ENCODE measurements at regions not wholly inside any gene's neighbourhood (a gene's known extent, or its start where the extent isn't known, plus 50 kb on each side); places are given as distances from the start of the nearest gene placed in this dataset.

GRCh38 chr5:152256580-152256979 is 148.5 kb downstream of the NMUR2 start:
- no peaks in the 10 kb centered on the region for H3K9me3 Mint-ChIP-seq
- DNase-seq (ENCODE audit: low spot score in 2 of 2) (no peak), ATAC-seq (ENCODE audit: low read depth) (no peak)
- H3K4me3 Mint-ChIP-seq = no peak overlapping the region
- H3K36me3 Mint-ChIP-seq = no peaks in the 10 kb centered on the region
- no peaks in the 10 kb centered on the region for H3K4me1 Mint-ChIP-seq
- peaks cover 12% of the 10 kb centered on the region for H3K27me3 Mint-ChIP-seq
- H3K27ac Mint-ChIP-seq = no peak overlapping the region

- no peaks in the 10 kb centered on the region for H3K9me3 Mint-ChIP-seq
These were observed 149.7 kb downstream of the NMUR2 start for GRCh38 chr5:152255411-152255810.

GRCh38 chr5:152247850-152248385 is 157.2 kb downstream of the NMUR2 start:
- H3K9me3 Mint-ChIP-seq = no peaks in the 10 kb centered on the region
- peaks cover 2% of the 10 kb centered on the region for H3K27me3 Mint-ChIP-seq
- no peak for DNase-seq (ENCODE audit: low spot score in 2 of 2)
- H3K4me1 Mint-ChIP-seq = no peaks in the 10 kb centered on the region
- H3K27ac Mint-ChIP-seq = no peak overlapping the region
- H3K36me3 Mint-ChIP-seq = no peaks in the 10 kb centered on the region
- no peak overlapping the region for H3K4me3 Mint-ChIP-seq
- ATAC-seq (ENCODE audit: low read depth) = no peak

More at GRCh38 chr5:152255411-152255810, 149.7 kb downstream of the NMUR2 start:
- H3K4me1 Mint-ChIP-seq = no peaks in the 10 kb centered on the region
- DNase-seq (ENCODE audit: low spot score in 2 of 2) = no peak
- no peak overlapping the region for H3K4me3 Mint-ChIP-seq
- H3K36me3 Mint-ChIP-seq = no peaks in the 10 kb centered on the region
- H3K27me3 Mint-ChIP-seq = peaks cover 11% of the 10 kb centered on the region
- H3K27ac Mint-ChIP-seq = no peak overlapping the region
- no peak for ATAC-seq (ENCODE audit: low read depth)

DNA sequence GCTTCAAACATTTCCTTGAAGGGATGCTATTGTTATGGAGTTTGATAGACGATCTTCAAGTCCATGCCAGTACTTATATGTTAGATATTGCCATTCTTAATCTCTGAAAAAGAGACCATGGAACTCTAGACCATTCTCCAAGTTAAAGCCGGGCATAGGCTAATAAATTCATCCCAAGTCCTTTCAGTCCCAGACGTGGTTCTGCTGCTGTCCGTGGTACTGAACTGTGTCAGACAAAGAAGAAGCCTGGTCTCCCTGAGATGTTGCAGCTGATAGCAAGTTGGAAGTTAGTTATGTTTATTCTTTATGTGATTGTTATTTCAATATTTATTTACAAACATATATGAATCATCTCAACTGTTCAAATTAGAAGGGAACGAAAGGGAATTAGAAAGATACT is 158.7 kb downstream of the NMUR2 start:
- no peaks in the 10 kb centered on the region for H3K4me1 Mint-ChIP-seq
- H3K4me3 Mint-ChIP-seq = no peak overlapping the region
- H3K27ac Mint-ChIP-seq = no peak overlapping the region
- DNase-seq (ENCODE audit: low spot score in 2 of 2) = no peak
- H3K9me3 Mint-ChIP-seq = no peaks in the 10 kb centered on the region
- H3K27me3 Mint-ChIP-seq = peaks cover 2% of the 10 kb centered on the region
- no peak for ATAC-seq (ENCODE audit: low read depth)
- no peaks in the 10 kb centered on the region for H3K36me3 Mint-ChIP-seq

DNA sequence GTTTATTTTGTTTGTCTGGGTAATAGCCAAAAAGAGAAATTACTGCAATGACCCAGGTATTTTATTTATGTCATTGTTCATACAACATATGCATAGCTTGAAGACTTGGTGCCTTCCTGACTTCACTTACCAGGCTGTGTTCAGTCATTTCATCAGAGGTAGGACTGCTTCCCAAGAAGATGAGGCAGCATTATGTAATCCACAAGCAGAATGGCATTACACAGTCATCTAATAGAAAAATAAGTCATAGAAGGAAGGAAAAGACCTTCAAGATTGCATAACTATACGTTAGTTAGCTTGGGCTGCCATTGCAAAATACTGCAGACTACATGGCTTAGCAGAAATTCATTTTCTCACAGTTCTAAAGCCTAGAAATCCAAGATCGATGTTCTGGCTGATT is 167.5 kb downstream of the NMUR2 start:
- no peak for ATAC-seq (ENCODE audit: low read depth)
- Mint-ChIP-seq H3K4me3 (no peak overlapping the region), H3K4me1 (no peaks in the 10 kb centered on the region), H3K27ac (no peak overlapping the region), H3K27me3 (peaks cover 2% of the 10 kb centered on the region), H3K36me3 (no peaks in the 10 kb centered on the region), H3K9me3 (peaks cover 5% of the 10 kb centered on the region)
- no peak for DNase-seq (ENCODE audit: low spot score in 2 of 2)

DNA sequence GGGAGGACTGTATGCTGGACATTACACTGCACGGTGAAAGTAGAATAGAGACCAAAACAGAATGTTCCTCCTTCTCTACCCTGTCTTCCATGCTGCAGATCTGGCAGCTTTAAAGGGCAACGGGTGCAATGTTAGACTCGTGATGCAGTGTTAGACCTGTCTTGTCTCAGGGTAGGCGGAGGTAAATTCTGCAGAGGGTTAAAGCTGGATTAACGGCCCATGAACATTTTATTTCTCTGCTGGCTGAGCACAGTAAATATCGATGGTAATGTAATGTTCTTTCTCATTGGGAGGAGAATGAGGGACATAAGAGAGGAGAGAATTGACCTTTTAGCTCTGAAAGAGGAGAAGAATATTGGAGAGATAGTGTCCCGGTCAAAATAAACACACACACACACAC is 178.9 kb downstream of the NMUR2 start:
- Mint-ChIP-seq H3K27me3 (peaks cover 9% of the 10 kb centered on the region), H3K27ac (no peak overlapping the region), H3K4me1 (no peaks in the 10 kb centered on the region), H3K4me3 (no peak overlapping the region), H3K9me3 (no peaks in the 10 kb centered on the region), H3K36me3 (no peaks in the 10 kb centered on the region)
- DNase-seq (ENCODE audit: low spot score in 2 of 2) (no peak), ATAC-seq (ENCODE audit: low read depth) (no peak)

DNA sequence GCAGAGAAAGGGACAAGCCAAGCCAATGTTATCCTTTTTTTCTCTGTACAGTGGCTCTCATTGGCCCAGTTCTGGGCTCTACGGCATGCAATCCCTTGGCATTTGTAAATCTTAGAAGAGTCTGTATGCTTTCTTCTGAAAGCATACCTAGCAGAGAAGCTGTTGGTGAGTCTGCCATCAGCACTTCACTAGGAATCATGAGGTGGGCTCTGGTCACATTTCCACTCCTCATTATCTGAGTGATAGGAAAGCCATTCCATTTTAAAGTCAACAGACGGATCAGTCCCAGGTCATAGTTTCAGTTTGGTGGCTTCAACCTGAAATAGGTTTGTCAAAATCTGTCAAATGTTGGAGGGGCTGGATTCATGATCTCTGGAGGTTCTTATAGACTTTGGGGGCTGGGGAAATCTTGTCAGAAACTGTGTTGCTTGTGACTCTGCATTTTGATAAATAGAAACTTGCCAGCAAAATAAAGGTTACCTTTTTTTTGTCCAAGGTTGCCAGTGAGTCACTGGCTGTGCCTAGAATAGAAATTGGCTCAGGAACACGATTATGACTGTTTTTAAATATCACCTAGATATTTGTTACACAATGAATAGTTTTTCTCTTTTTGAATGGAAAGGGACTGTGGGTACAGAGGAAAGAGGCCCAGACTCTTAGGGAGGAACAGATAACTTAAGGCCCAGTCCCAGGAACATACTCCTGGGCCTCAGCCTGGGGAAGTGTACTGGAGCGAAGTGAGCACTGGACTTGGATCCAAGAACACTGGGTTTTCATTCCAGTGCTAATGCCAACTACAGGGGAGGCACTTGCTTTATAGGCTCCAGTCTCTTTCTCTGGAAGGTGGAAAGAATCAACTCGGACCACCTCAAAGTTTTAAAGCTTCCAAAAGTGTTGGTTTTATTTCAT is 183.1 kb downstream of the NMUR2 start:
- H3K27me3 Mint-ChIP-seq = peaks cover 7% of the 10 kb centered on the region
- DNase-seq (ENCODE audit: low spot score in 2 of 2) = no peak
- no peaks in the 10 kb centered on the region for H3K36me3 Mint-ChIP-seq
- H3K4me1 Mint-ChIP-seq = no peaks in the 10 kb centered on the region
- no peak overlapping the region for H3K27ac Mint-ChIP-seq
- H3K9me3 Mint-ChIP-seq = no peaks in the 10 kb centered on the region
- no peak overlapping the region for H3K4me3 Mint-ChIP-seq
- no peak for ATAC-seq (ENCODE audit: low read depth)

GRCh38 chr5:152218694-152219093 is 186.4 kb downstream of the NMUR2 start:
- Mint-ChIP-seq H3K36me3 (no peaks in the 10 kb centered on the region), H3K4me1 (no peaks in the 10 kb centered on the region), H3K4me3 (no peak overlapping the region), H3K27ac (no peak overlapping the region), H3K27me3 (peaks cover 3% of the 10 kb centered on the region), H3K9me3 (peaks cover 5% of the 10 kb centered on the region)
- ATAC-seq (ENCODE audit: low read depth) (no peak), DNase-seq (ENCODE audit: low spot score in 2 of 2) (no peak)

- no peak overlapping the region for H3K4me3 Mint-ChIP-seq
- no peaks in the 10 kb centered on the region for H3K36me3 Mint-ChIP-seq
- DNase-seq (ENCODE audit: low spot score in 2 of 2) (no peak), ATAC-seq (ENCODE audit: low read depth) (no peak)
- H3K27ac Mint-ChIP-seq = no peak overlapping the region
- H3K9me3 Mint-ChIP-seq = peaks cover 2% of the 10 kb centered on the region
- H3K4me1 Mint-ChIP-seq = no peaks in the 10 kb centered on the region
- no peaks in the 10 kb centered on the region for H3K27me3 Mint-ChIP-seq
These were observed 199.3 kb downstream of the NMUR2 start for GRCh38 chr5:152205804-152206203.

- Mint-ChIP-seq H3K36me3 (no peaks in the 10 kb centered on the region), H3K27me3 (no peaks in the 10 kb centered on the region), H3K4me3 (no peak overlapping the region), H3K4me1 (no peaks in the 10 kb centered on the region), H3K9me3 (no peaks in the 10 kb centered on the region), H3K27ac (no peak overlapping the region)
- DNase-seq (ENCODE audit: low spot score in 2 of 2) (no peak), ATAC-seq (ENCODE audit: low read depth) (no peak)
These were observed 202.8 kb downstream of the NMUR2 start for GRCh38 chr5:152202321-152202720.

GRCh38 chr5:152193391-152194107 is 211.5 kb downstream of the NMUR2 start:
- no peak overlapping the region for H3K4me3 Mint-ChIP-seq
- H3K4me1 Mint-ChIP-seq = no peaks in the 10 kb centered on the region
- H3K36me3 Mint-ChIP-seq = peaks cover 3% of the 10 kb centered on the region
- ATAC-seq (ENCODE audit: low read depth) (no peak), DNase-seq (ENCODE audit: low spot score in 2 of 2) (no peak)
- peaks cover 10% of the 10 kb centered on the region for H3K27me3 Mint-ChIP-seq
- H3K9me3 Mint-ChIP-seq = peaks cover 13% of the 10 kb centered on the region
- no peak overlapping the region for H3K27ac Mint-ChIP-seq

DNA sequence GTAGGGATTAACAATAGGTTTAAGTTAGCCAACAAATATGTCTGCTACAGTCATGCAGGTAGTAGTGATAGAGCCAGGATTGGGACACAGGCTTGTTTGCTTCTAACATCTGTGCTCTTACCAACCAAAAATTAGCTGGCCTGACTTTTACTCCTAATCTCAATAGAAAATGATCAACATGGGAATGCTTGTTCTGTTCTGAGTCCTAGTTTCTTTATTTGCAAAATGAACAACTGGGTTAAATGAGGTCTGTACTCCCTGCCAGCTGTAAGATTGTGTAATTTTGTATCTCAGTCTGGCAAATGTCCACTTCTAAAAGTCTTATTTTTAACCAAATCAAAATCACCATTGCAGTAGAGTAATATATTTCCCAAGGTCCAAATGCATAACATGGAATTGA is 216.8 kb downstream of the NMUR2 start:
- Mint-ChIP-seq H3K4me1 (no peaks in the 10 kb centered on the region), H3K9me3 (peaks cover 9% of the 10 kb centered on the region)

GRCh38 chr5:152187668-152188067 is 217.4 kb downstream of the NMUR2 start:
- ATAC-seq (ENCODE audit: low read depth) (no peak), DNase-seq (ENCODE audit: low spot score in 2 of 2) (no peak)
- Mint-ChIP-seq H3K4me3 (no peak overlapping the region), H3K27ac (no peak overlapping the region), H3K36me3 (no peaks in the 10 kb centered on the region), H3K9me3 (peaks cover 4% of the 10 kb centered on the region), H3K4me1 (no peaks in the 10 kb centered on the region), H3K27me3 (peaks cover 7% of the 10 kb centered on the region)

More for the DNA sequence above, 216.8 kb downstream of the NMUR2 start:
- ATAC-seq (ENCODE audit: low read depth) (no peak), DNase-seq (ENCODE audit: low spot score in 2 of 2) (no peak)
- H3K27ac Mint-ChIP-seq = no peak overlapping the region
- peaks cover 11% of the 10 kb centered on the region for H3K27me3 Mint-ChIP-seq
- H3K4me3 Mint-ChIP-seq = no peak overlapping the region
- H3K36me3 Mint-ChIP-seq = peaks cover 3% of the 10 kb centered on the region

DNA sequence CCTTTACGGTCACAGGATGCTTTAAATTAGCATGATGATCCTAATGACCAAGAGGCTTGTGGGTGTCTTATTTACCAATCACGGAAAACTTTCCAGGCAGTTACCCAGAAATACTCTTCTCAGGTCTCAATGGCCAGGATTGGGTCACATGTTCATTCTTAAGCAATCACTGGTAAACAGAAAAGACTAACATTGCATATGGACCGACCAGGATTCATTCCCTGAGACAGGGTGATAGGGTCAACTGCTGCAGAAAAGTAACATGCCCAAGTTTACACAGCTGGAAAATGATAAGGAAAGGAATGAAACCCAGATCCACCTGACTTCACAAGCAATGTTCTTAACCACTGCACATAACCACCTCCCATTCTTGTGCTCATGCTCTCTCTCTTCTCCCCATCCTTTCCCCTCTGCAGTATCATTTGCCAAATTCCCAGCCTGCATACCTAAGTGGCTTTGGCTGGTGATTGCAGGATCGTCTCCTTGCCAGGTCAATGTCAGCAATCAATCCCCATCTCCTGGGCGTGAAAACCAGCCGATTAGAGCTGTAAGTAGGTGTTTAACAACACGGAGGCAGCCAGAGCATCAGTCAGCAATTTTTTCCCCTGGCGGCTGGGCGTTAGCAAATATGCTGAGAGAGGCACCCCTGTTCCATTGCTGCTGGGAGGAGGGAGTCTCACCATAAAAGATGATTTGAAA is 219.4 kb downstream of the NMUR2 start:
- Mint-ChIP-seq H3K27me3 (peaks cover 7% of the 10 kb centered on the region), H3K36me3 (peaks cover 1% of the 10 kb centered on the region), H3K4me1 (no peaks in the 10 kb centered on the region), H3K4me3 (no peak overlapping the region), H3K9me3 (peaks cover 5% of the 10 kb centered on the region), H3K27ac (no peak overlapping the region)
- DNase-seq (ENCODE audit: low spot score in 2 of 2) = no peak
- ATAC-seq (ENCODE audit: low read depth) = no peak

All from memory B cell (primary cell).